Stomach (tissue), 8 donors: ENCODE measurements at regions not wholly inside any gene's neighbourhood (a gene's known extent, or its start where the extent isn't known, plus 50 kb on each side); places are given as distances from the start of the nearest gene placed in this dataset.

Experiments
- DNase-seq, 2 donors: peaks; one replicate each; pipeline versions ENCODE4 v3.0.0 to v3.0.0-alpha.2; 2013 to 2019
- H3K27ac ChIP-seq, 5 donors: fragments of 200-600 bp in 4 of 5; sonication (generic) in 4 of 5; one replicate each; pipeline ENCODE4 v1.5.1; 2013 to 2019; ENCODE audit warnings: mild to moderate bottlenecking in 1 of 5, moderate library complexity in 1 of 5
- H3K27me3 ChIP-seq, 3 donors: fragments of 200-600 bp; sonication (generic); one replicate each; pipeline ENCODE4 v1.5.1; 2017 to 2019; ENCODE audit warnings: mixed run types in 1 of 3
- H3K36me3 ChIP-seq, 4 donors: fragments of 200-600 bp; sonication (generic); 1 replicate in 3 of 4; 2 replicates in 1 of 4; pipeline ENCODE4 v1.5.1; 2016 to 2019
- H3K4me1 ChIP-seq, 4 donors: fragments of 200-600 bp; sonication (generic); one replicate each; pipeline ENCODE4 v1.5.1; 2016 to 2019
- H3K4me3 ChIP-seq, 4 donors: fragments of 200-600 bp; sonication (generic) in 3 of 4; one replicate each; pipeline ENCODE4 v1.5.1; 2016 to 2019; ENCODE audit warnings: mild to moderate bottlenecking in 1 of 4
- H3K9me3 ChIP-seq, 4 donors: fragments of 200-600 bp; sonication (generic); one replicate each; pipeline ENCODE4 v1.5.1; 2016 to 2019
- EP300 ChIP-seq: sonication (generic); formaldehyde crosslinking; IDR thresholded peaks from one replicate; pipeline ENCODE4 v1.6.1; 2017; ENCODE audit warnings: antibody characterized with exemption
- POLR2A ChIP-seq, 4 donors: fragments of 450-650 bp; IDR thresholded peaks; one replicate each; pipeline ENCODE4 v1.6.1; 2016; ENCODE audit warnings: antibody characterized with exemption in 4 of 4, control low read depth in 2 of 4, mild to moderate bottlenecking in 1 of 4, moderate library complexity in 1 of 4
- POLR2AphosphoS5 ChIP-seq, 3 donors: sonication (generic); formaldehyde crosslinking; IDR thresholded peaks; one replicate each; pipeline ENCODE4 v1.6.1; 2016; ENCODE audit warnings: antibody characterized with exemption in 3 of 3
- WGBS, 5 donors: extraction: QIAGEN DNeasy Blood & Tissue Kit in 3 of 5; methylation state at CpG; one replicate each; pipeline versions ENCODE4 v1.1.5 to v1.1.7; 2013 to 2018; 5-methylcytosine and 5-hydroxymethylcytosine counted together
- intact Hi-C: fragments of 100-400 bp; cut with DNase I; formaldehyde crosslinking; loops from one replicate; pipeline ENCODE4 v1.15.1; 2023; ENCODE audit warnings: low total_unique reads
- TF ChIP-seq, protein P1 (sequence below), 7 experiments: fragments of 450-650 bp in 4 of 7; fragments of 200-600 bp in 3 of 7; sonication (generic) in 3 of 7; IDR thresholded peaks; one replicate each; pipeline ENCODE4 v1.5.1; 2016 to 2019; ENCODE audit warnings: antibody characterized with exemption in 7 of 7, control low read depth in 2 of 7, mild to moderate bottlenecking in 1 of 7
- donor health status: healthy with polysubstance abuse.
- donor health status: Bipolar disorder and iron deficiency.
- donor health status: healthy.

DNA sequence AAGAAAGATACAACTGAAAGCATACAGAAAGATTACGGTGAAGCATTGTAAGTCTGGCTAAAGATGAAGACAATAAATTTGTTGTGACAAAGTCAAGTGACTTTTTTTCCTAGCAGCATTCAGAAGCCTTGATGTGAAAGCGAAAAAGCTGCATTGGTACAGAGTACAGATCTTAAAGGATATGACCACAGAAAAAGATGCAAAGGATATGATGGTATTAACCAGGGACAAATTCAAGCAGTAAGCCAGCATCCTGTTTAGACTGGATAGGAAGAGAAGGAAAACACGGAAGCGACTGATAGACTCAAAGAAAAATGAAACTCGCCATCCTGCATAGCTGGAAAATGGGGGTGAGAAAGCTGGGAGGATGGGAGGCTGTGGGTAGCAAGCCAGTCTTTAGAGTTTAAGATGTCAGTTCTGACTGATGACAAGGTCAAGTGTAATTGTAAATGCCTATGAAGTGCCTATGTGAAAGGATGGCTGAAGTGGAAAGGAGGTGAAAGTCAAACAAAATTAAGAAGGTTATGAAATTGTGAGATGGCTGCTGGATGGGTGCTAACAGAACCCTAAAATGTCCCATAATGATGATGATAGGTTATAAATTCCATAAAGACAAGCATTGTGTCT, 92.4 kb downstream of the PHLDA1 start:
- H3K27me3 ChIP-seq: no peaks in the 10 kb centered on the region
- intact Hi-C loops: no loop called here
- no peak overlapping the region for H3K4me3 ChIP-seq
- H3K4me1 ChIP-seq: peaks cover 2 to 18% (median 8%) of the 10 kb centered on the region in 4 donors
- no peak for DNase-seq
- H3K27ac ChIP-seq: no peak overlapping the region
- no peaks in the 10 kb centered on the region for H3K36me3 ChIP-seq
- TF ChIP-seq POLR2A (IDR thresholded peaks at IDR 0.05) (no peak), EP300 (no peak), POLR2AphosphoS5 (IDR thresholded peaks at IDR 0.05) (no peak)
- TF ChIP-seq, protein P1, sequence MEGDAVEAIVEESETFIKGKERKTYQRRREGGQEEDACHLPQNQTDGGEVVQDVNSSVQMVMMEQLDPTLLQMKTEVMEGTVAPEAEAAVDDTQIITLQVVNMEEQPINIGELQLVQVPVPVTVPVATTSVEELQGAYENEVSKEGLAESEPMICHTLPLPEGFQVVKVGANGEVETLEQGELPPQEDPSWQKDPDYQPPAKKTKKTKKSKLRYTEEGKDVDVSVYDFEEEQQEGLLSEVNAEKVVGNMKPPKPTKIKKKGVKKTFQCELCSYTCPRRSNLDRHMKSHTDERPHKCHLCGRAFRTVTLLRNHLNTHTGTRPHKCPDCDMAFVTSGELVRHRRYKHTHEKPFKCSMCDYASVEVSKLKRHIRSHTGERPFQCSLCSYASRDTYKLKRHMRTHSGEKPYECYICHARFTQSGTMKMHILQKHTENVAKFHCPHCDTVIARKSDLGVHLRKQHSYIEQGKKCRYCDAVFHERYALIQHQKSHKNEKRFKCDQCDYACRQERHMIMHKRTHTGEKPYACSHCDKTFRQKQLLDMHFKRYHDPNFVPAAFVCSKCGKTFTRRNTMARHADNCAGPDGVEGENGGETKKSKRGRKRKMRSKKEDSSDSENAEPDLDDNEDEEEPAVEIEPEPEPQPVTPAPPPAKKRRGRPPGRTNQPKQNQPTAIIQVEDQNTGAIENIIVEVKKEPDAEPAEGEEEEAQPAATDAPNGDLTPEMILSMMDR (IDR thresholded peaks at IDR 0.05): no peak
- 73 to 86% (median 78%) methylated on average over 5 of the region's 5 CpGs for WGBS, 5 donors
- no peaks in the 10 kb centered on the region for H3K9me3 ChIP-seq

DNA sequence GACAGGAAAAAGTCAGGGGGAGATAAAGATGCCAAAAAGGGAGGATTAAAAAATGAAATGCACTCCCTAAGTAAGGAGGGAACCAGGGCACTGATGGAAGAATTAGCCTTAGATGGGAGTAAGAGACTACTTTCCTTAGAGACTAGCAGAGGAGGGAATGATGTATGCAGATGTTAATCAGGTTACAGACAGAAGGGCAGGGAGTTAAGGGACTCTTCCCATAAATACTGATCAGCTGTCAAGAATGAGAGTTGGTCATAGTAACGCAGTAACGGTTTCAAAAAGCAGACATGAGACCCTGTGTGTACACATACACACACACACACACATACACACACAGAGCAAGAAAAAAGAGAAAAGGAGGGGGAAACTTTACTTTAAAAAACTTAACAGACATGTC, 93.4 kb downstream of the PHLDA1 start:
- no peak for DNase-seq
- 84 to 93% (median 87%) methylated on average over 2 of the region's 2 CpGs for WGBS, 5 donors
- no peak for TF ChIP-seq POLR2AphosphoS5 (IDR thresholded peaks at IDR 0.05)
- TF ChIP-seq POLR2A (IDR thresholded peaks at IDR 0.05): no peak
- TF ChIP-seq, protein P1 (IDR thresholded peaks at IDR 0.05): no peak
- no peak for TF ChIP-seq EP300
- no peaks in the 10 kb centered on the region for H3K27me3 ChIP-seq
- H3K9me3 ChIP-seq: no peaks in the 10 kb centered on the region
- peaks cover 0 to 18% (median 2%) of the 10 kb centered on the region in 4 donors for H3K4me1 ChIP-seq
- intact Hi-C loops: no loop called here
- no peak overlapping the region for H3K27ac ChIP-seq
- H3K36me3 ChIP-seq: no peaks in the 10 kb centered on the region
- no peak overlapping the region for H3K4me3 ChIP-seq

DNA sequence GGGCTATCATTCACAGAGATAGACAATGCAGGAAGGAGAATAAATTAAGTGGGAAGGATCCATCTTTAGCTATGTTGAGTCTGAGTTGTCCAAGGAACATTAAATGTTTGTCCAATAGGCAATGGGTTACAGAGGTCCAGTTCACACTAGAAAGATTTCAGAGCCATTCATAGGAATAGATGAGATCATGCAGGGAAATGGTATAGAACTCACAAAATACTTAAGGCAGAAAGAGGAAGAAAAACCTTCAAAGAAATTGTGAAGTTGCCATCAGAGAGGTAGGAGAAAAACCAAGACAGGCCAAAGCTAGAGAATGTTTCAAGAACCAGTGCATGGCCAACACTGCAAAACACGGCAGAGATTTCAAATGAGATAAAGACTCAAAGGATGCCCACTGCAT, 94.1 kb downstream of the PHLDA1 start:
- no peak for TF ChIP-seq EP300
- TF ChIP-seq POLR2A (IDR thresholded peaks at IDR 0.05): no peak
- TF ChIP-seq, protein P1 (IDR thresholded peaks at IDR 0.05): no peak
- TF ChIP-seq POLR2AphosphoS5 (IDR thresholded peaks at IDR 0.05): no peak
- no peaks in the 10 kb centered on the region for H3K9me3 ChIP-seq
- intact Hi-C loops: no loop called here
- no peak for DNase-seq
- H3K36me3 ChIP-seq: no peaks in the 10 kb centered on the region
- H3K27me3 ChIP-seq: no peaks in the 10 kb centered on the region
- H3K27ac ChIP-seq: no peak overlapping the region
- no peak overlapping the region for H3K4me3 ChIP-seq
- peaks cover 0 to 22% (median 2%) of the 10 kb centered on the region in 4 donors for H3K4me1 ChIP-seq
- WGBS, 5 donors: 72 to 85% (median 76%) methylated on average over 1 of the region's 1 CpG

DNA sequence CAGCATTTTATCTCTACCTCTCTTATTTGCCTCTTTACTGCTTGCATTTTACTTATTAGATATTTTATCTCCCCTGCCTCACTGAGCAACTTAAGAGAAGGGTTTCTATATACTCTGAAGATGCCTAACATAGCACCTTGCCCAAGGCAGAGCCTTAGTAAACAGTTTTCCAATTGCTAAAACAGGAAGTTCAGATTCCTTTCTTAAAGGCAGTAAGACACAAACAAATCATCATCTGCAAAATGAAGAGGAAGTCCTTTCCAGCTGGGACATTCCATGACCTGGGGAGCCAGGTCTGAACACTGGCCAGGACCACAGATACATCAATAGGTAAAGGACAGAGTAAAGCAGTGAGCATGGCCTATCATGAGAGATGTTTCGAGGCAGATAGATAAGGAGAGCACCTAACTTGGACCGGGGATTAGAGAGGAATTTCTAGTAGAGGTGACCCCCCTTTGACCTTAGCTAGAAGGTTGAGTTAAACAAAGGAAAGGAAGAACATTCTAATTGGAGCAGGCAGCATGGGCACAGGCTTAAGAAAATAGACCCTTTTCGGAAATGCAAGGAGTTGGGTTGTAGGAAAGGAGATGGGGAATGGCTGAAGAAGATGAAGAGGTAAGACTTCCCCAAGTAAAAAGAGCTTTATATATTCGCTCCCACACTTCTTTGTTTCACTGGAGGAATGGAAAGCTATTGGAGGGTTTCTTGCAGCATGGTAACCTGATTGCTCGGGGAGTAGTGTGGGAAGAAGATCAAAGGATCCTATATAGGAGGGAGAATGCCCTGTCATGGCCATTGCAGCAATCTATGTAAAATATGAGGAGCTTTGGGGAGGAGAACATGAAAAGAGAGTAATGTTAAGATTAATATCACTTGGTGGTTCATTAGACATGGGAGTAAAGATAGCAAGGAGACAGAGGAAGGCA, 94.8 kb downstream of the PHLDA1 start:
- H3K4me3 ChIP-seq: no peak overlapping the region
- H3K27ac ChIP-seq: no peak overlapping the region
- no peaks in the 10 kb centered on the region for H3K9me3 ChIP-seq
- peaks cover 0 to 22% (median 2%) of the 10 kb centered on the region in 4 donors for H3K4me1 ChIP-seq
- 83 to 91% (median 86%) methylated on average over 5 of the region's 5 CpGs for WGBS, 5 donors
- H3K27me3 ChIP-seq: no peaks in the 10 kb centered on the region
- TF ChIP-seq POLR2AphosphoS5 (IDR thresholded peaks at IDR 0.05) (no peak), EP300 (no peak), POLR2A (IDR thresholded peaks at IDR 0.05) (no peak)
- TF ChIP-seq, protein P1 (IDR thresholded peaks at IDR 0.05): no peak
- DNase-seq: no peak
- intact Hi-C loops: no loop called here
- no peaks in the 10 kb centered on the region for H3K36me3 ChIP-seq
